NT2/D1 (cell line): ENCODE measurements at regions not wholly inside any gene's neighbourhood (a gene's known extent, or its start where the extent isn't known, plus 50 kb on each side); places are given as distances from the start of the nearest gene placed in this dataset.
"Not testable (repeated sequence)": the region's sequence is repeated elsewhere in the genome, so short reads cannot be mapped to it uniquely, and the experiment has no call there.

Experiments
- DNase-seq: peaks from one replicate; pipeline ENCODE4 v3.0.0-alpha.2; 2011; ENCODE audit warnings: low read depth, low spot score
- H3K27me3 ChIP-seq: 2 replicates; pipeline ENCODE4 v1.6.0; 2011; ENCODE audit warnings: mild to moderate bottlenecking; ENCODE audit not compliant: insufficient read length, insufficient read depth
- H3K36me3 ChIP-seq: 2 replicates; pipeline ENCODE4 v1.6.1; 2011; ENCODE audit warnings: mild to moderate bottlenecking, low read length, mixed read lengths; ENCODE audit not compliant: insufficient read depth, insufficient read length
- H3K4me1 ChIP-seq: 2 replicates; pipeline ENCODE4 v1.5.1; 2011; ENCODE audit not compliant: insufficient read depth, insufficient read length
- H3K4me3 ChIP-seq: 2 replicates; pipeline ENCODE4 v1.5.1; 2011; ENCODE audit warnings: low read depth; ENCODE audit not compliant: insufficient read length
- H3K9ac ChIP-seq: 2 replicates; pipeline ENCODE4 v1.6.0; 2011; ENCODE audit warnings: low read depth; ENCODE audit not compliant: insufficient read length
- H3K9me3 ChIP-seq: 2 replicates; pipeline ENCODE4 v1.5.1; 2011; ENCODE audit warnings: mild to moderate bottlenecking, low read length; ENCODE audit not compliant: insufficient read depth
- SUZ12 ChIP-seq: IDR thresholded peaks from 2 replicates; pipeline ENCODE4 v1.6.1; 2011; ENCODE audit not compliant: insufficient read length, insufficient read depth; ENCODE audit errors: extremely low read depth
- YY1 ChIP-seq: IDR thresholded peaks from 2 replicates; pipeline ENCODE4 v1.6.1; 2011; ENCODE audit not compliant: insufficient read length, insufficient read depth
- ZNF274 ChIP-seq: IDR thresholded peaks from 2 replicates; pipeline ENCODE4 v1.6.1; 2011; ENCODE audit warnings: mild to moderate bottlenecking, low read depth, low read length

DNA sequence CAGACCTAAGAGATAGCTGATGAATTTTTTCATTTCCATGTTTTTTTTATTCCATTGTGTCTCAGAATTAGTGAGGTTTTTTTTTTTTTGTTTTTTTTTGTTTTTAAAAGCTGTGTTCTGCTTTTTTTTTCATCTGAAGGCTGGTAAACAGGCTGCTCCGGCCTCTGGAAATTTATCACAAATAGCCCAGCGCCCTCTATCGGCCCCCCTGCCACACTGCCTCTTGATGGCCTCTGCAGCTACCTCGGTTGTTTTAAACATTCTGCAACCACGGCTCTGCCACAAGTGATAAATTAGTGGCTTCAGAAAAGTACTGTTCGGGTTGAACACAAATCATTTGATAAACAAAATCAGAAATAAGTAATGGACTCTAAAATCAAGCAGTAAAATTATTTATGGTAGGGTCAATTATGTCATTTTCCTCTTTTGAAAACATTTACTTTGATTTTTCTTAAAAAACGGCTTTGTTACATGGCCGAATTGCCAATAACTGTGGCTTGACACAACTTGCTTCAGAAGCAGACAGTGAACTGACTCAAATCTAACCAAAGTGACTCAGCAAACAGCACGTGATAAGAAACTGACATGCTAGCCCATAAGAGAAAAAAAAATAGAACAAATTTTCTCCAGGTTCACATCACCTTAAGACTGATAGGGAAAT lies 87.8 kb downstream of the RSL24D1 start:
- H3K36me3 ChIP-seq, result no peaks in the 10 kb centered on the region
- TF ChIP-seq SUZ12 (no peak), YY1 (no peak), ZNF274 (no peak)
- no peaks in the 10 kb centered on the region for H3K27me3 ChIP-seq
- peaks cover 9% of the 10 kb centered on the region; the same call in 1 of the 2 replicates for H3K9me3 ChIP-seq
- no peaks in the 10 kb centered on the region for H3K4me1 ChIP-seq
- DNase-seq, result peak; percentile 39
- no peak overlapping the region for H3K9ac ChIP-seq
- H3K4me3 ChIP-seq, result no peak overlapping the region

DNA sequence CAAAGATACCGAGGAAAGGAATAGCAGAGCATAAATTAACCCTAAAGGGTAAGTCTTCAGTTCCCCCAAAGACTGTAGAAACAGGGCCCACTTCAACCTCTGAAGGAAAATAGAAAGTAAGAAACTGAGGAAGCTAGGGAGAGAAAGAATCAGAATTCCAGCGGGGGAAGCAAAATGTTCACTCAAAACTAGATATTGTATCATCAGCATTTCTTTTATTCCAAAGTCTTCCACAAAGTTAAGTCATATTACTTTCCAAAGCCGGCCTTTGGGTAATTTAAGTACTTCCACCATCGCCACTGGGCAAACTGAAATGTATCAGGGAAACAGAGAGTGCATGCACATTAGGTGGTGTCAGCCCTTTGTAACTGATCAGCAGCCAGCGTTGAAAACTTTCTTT lies 88.3 kb downstream of the RSL24D1 start:
- no peaks in the 10 kb centered on the region for H3K27me3 ChIP-seq
- no peak overlapping the region for H3K4me3 ChIP-seq
- no peaks in the 10 kb centered on the region for H3K36me3 ChIP-seq
- H3K9me3 ChIP-seq, result peaks cover 9% of the 10 kb centered on the region; the same call in 1 of the 2 replicates
- DNase-seq, result no peak
- no peak overlapping the region for H3K9ac ChIP-seq
- TF ChIP-seq SUZ12 (no peak), ZNF274 (no peak), YY1 (no peak)
- H3K4me1 ChIP-seq, result no peaks in the 10 kb centered on the region

DNA sequence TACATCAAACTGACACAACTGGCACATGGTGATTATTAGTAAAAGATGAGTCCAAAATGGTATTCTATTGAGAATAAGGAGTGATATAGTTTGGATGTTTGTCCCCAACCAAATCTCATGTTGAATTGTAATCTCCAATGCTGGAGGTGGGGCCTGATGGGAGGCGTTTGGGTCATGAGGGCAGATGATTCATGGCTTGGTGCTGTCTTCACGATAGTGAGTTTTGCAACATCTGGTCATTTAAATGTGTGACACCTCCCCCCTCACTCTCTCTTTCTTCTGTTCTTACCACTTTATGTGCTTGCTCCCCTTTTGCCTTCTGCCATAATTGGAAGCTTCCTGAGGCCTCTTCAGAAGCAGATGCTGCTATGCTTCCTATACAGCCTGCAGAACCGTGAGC lies 90.6 kb downstream of the RSL24D1 start:
- TF ChIP-seq YY1, result no peak
- no peak for TF ChIP-seq ZNF274
- no peak for TF ChIP-seq SUZ12
- DNase-seq, result no peak
- no peaks in the 10 kb centered on the region for H3K36me3 ChIP-seq
- H3K9me3 ChIP-seq, result peaks cover 9% of the 10 kb centered on the region; the same call in 1 of the 2 replicates
- H3K4me1 ChIP-seq, result no peaks in the 10 kb centered on the region
- H3K9ac ChIP-seq, result no peak overlapping the region
- H3K27me3 ChIP-seq, result no peaks in the 10 kb centered on the region
- no peak overlapping the region for H3K4me3 ChIP-seq

- H3K9ac ChIP-seq, result no peak overlapping the region
- H3K27me3 ChIP-seq, result no peaks in the 10 kb centered on the region
- H3K9me3 ChIP-seq, result no peaks in the 10 kb centered on the region; the same call in 1 of the 2 replicates
- no peak overlapping the region for H3K4me3 ChIP-seq
- TF ChIP-seq SUZ12, result no peak
- TF ChIP-seq YY1, result no peak
- TF ChIP-seq ZNF274, result no peak
- no peaks in the 10 kb centered on the region for H3K36me3 ChIP-seq
- no peaks in the 10 kb centered on the region for H3K4me1 ChIP-seq
- DNase-seq, result no peak
These were observed 102.6 kb downstream of the RSL24D1 start for GRCh38 chr15:55094136-55094535.

GRCh38 chr15:55088207-55088606 lies 108.5 kb downstream of the RSL24D1 start:
- no peak for DNase-seq
- no peak for TF ChIP-seq YY1
- TF ChIP-seq ZNF274, result no peak
- TF ChIP-seq SUZ12, result no peak
- Histone ChIP-seq H3K9ac (no peak overlapping the region), H3K4me1 (no peaks in the 10 kb centered on the region), H3K36me3 (no peaks in the 10 kb centered on the region), H3K9me3 (no peaks in the 10 kb centered on the region), H3K4me3 (no peak overlapping the region), H3K27me3 (no peaks in the 10 kb centered on the region)

- H3K4me1 ChIP-seq, result no peaks in the 10 kb centered on the region
- no peak overlapping the region for H3K9ac ChIP-seq
- H3K36me3 ChIP-seq, result no peaks in the 10 kb centered on the region
- no peak for TF ChIP-seq ZNF274
- TF ChIP-seq YY1, result no peak
- no peak for TF ChIP-seq SUZ12
- H3K4me3 ChIP-seq, result no peak overlapping the region
- DNase-seq, result no peak
- H3K27me3 ChIP-seq, result no peaks in the 10 kb centered on the region
- H3K9me3 ChIP-seq, result no peaks in the 10 kb centered on the region
These were observed 112.1 kb downstream of the RSL24D1 start for GRCh38 chr15:55084673-55085072.

GRCh38 chr15:55084216-55084615 lies 112.5 kb downstream of the RSL24D1 start:
- Histone ChIP-seq H3K9ac (no peak overlapping the region), H3K9me3 (no peaks in the 10 kb centered on the region), H3K36me3 (no peaks in the 10 kb centered on the region), H3K4me3 (no peak overlapping the region), H3K4me1 (no peaks in the 10 kb centered on the region), H3K27me3 (no peaks in the 10 kb centered on the region)
- TF ChIP-seq ZNF274 (no peak), SUZ12 (no peak), YY1 (no peak)
- DNase-seq, result no peak

DNA sequence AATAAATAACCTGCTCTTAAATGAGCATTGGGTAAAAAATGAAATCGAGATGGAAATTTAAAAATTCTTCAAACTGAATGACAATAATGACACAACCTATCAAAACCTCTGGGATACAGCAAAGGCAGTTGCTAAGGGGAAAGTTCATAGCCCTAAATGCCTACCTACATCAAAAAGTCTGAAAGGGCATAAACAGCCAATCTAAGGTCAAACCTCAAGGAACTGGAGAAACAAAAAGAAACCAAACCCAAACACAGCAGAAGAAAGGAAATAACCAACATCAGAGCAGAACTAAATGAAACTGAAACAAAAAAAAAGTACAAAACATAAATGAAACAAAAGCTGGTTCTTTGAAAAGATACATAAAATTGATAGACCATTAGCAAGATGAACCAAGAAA lies 119.7 kb downstream of the RSL24D1 start:
- not testable (repeated sequence) for H3K36me3 ChIP-seq, H3K4me1 ChIP-seq, H3K4me3 ChIP-seq, H3K27me3 ChIP-seq, H3K9me3 ChIP-seq, H3K9ac ChIP-seq, DNase-seq
